H9 (cell line): ENCODE measurements at regions not wholly inside any gene's neighbourhood (a gene's known extent, or its start where the extent isn't known, plus 50 kb on each side); places are given as distances from the start of the nearest gene placed in this dataset.

Experiments used
- DNase-seq: peaks from one replicate; pipeline ENCODE4 v3.0.0-alpha.2; 2017
- H2AFZ ChIP-seq: one replicate; pipeline ENCODE4 v1.6.1; 2013; ENCODE audit warnings: mild to moderate bottlenecking, low read length, control low read depth, moderate library complexity
- H2AK5ac ChIP-seq: 2 replicates; pipeline ENCODE4 v1.6.1; 2013; ENCODE audit warnings: low read length, control low read depth, mixed read lengths; ENCODE audit not compliant: insufficient read length
- H2BK120ac ChIP-seq: one replicate; pipeline ENCODE4 v1.6.1; 2013; ENCODE audit warnings: low read depth, mild to moderate bottlenecking, low read length, control low read depth, inconsistent platforms; ENCODE audit not compliant: poor library complexity, severe bottlenecking
- H2BK12ac ChIP-seq: 2 replicates; pipeline ENCODE4 v1.6.1; 2013; ENCODE audit warnings: low read length, control low read depth, mixed read lengths, low read depth; ENCODE audit not compliant: insufficient read length
- H2BK15ac ChIP-seq: 2 replicates; pipeline ENCODE4 v1.6.1; 2013; ENCODE audit warnings: low read depth, low read length, control low read depth
- H2BK20ac ChIP-seq: one replicate; pipeline ENCODE4 v1.6.1; 2013; ENCODE audit warnings: low read depth, mild to moderate bottlenecking, low read length, control low read depth, inconsistent platforms; ENCODE audit not compliant: poor library complexity, severe bottlenecking
- H2BK5ac ChIP-seq: 2 replicates; pipeline ENCODE4 v1.6.1; 2013; ENCODE audit warnings: low read length, control low read depth, mixed read lengths; ENCODE audit not compliant: insufficient read length
- H3K14ac ChIP-seq: 2 replicates; pipeline ENCODE4 v1.6.1; 2013; ENCODE audit warnings: low read length, control low read depth; ENCODE audit not compliant: insufficient read depth
- H3K18ac ChIP-seq: 2 replicates; pipeline ENCODE4 v1.6.1; 2013; ENCODE audit warnings: low read depth, mild to moderate bottlenecking, mixed read lengths, low read length, control low read depth; ENCODE audit not compliant: insufficient read length
- H3K23ac ChIP-seq: 2 replicates; pipeline ENCODE4 v1.6.1; 2013; ENCODE audit warnings: low read length, control low read depth, mixed read lengths, low read depth; ENCODE audit not compliant: insufficient read length
- H3K23me2 ChIP-seq: 2 replicates; pipeline ENCODE4 v1.6.1; 2013; ENCODE audit warnings: low read depth, mild to moderate bottlenecking, mixed read lengths, low read length, control low read depth; ENCODE audit not compliant: insufficient read length, poor library complexity, severe bottlenecking
- H3K27ac ChIP-seq: 2 replicates; pipeline ENCODE4 v1.5.1; 2013; ENCODE audit warnings: low read length, control low read depth, mixed read lengths, low read depth; ENCODE audit not compliant: insufficient read length
- H3K27me3 ChIP-seq: 2 replicates; pipeline ENCODE4 v1.6.1; 2013; ENCODE audit warnings: low read length, control low read depth, inconsistent platforms; ENCODE audit not compliant: insufficient read depth
- H3K4ac ChIP-seq: 2 replicates; pipeline ENCODE4 v1.6.1; 2013; ENCODE audit warnings: low read depth, mild to moderate bottlenecking, control low read depth, inconsistent platforms, low read length, moderate library complexity
- H3K4me1 ChIP-seq: 2 replicates; pipeline ENCODE4 v1.6.1; 2013; ENCODE audit warnings: low read length, control low read depth, inconsistent platforms; ENCODE audit not compliant: insufficient read depth
- H3K4me2 ChIP-seq: 2 replicates; pipeline ENCODE4 v1.6.1; 2013; ENCODE audit warnings: low read length, control low read depth, mixed read lengths; ENCODE audit not compliant: insufficient read length, insufficient read depth
- H3K56ac ChIP-seq: 2 replicates; pipeline ENCODE4 v1.6.1; 2013; ENCODE audit warnings: low read depth, mild to moderate bottlenecking, mixed read lengths, low read length, control low read depth; ENCODE audit not compliant: insufficient read length
- H3K79me1 ChIP-seq: 2 replicates; pipeline ENCODE4 v1.6.1; 2013; ENCODE audit warnings: low read depth, mild to moderate bottlenecking, moderate library complexity, low read length, control low read depth, inconsistent platforms; ENCODE audit not compliant: insufficient read depth, poor library complexity, severe bottlenecking
- H3K79me2 ChIP-seq: 2 replicates; pipeline ENCODE4 v1.6.1; 2013; ENCODE audit warnings: low read length, control low read depth, inconsistent platforms; ENCODE audit not compliant: insufficient read depth
- H3K9ac ChIP-seq: 2 replicates; pipeline ENCODE4 v1.6.1; 2013; ENCODE audit warnings: low read length, control low read depth, mixed read lengths; ENCODE audit not compliant: insufficient read length; ENCODE audit errors: extremely low read depth
- H3K9me3 ChIP-seq: one replicate; pipeline ENCODE4 v1.6.1; 2013; ENCODE audit warnings: low read depth, low read length, inconsistent platforms; ENCODE audit not compliant: control insufficient read depth
- H3T11ph ChIP-seq: one replicate; pipeline ENCODE4 v1.6.1; 2013; ENCODE audit warnings: mild to moderate bottlenecking, low read length, control low read depth, inconsistent platforms
- H4K20me1 ChIP-seq: one replicate; pipeline ENCODE4 v1.6.1; 2013; ENCODE audit not compliant: control insufficient read depth, insufficient read length, insufficient read depth
- H4K5ac ChIP-seq: 2 replicates; pipeline ENCODE4 v1.6.1; 2013; ENCODE audit warnings: low read depth, mild to moderate bottlenecking, mixed read lengths, low read length, control low read depth; ENCODE audit not compliant: insufficient read length
- H4K8ac ChIP-seq: replicated peaks from 2 replicates; pipeline ENCODE4 v1.6.1; 2013; ENCODE audit warnings: low read length, control low read depth, mixed read lengths, low read depth; ENCODE audit not compliant: insufficient read length
- H4K91ac ChIP-seq: 2 replicates; pipeline ENCODE4 v1.6.1; 2013; ENCODE audit warnings: low read depth, mild to moderate bottlenecking, moderate library complexity, mixed read lengths, low read length, control low read depth; ENCODE audit not compliant: insufficient read length
- H3K27ac Mint-ChIP-seq, 3 experiments: 2 replicates in 2 of 3; 3 replicates in 1 of 3; pipeline ENCODE4 v1.8.0; 2020 to 2021; ENCODE audit warnings: mixed read lengths in 3 of 3, mild to moderate bottlenecking in 1 of 3, moderate library complexity in 1 of 3
- H3K27me3 Mint-ChIP-seq: 2 replicates; pipeline ENCODE4 v1.8.0; 2021; ENCODE audit warnings: low read depth, mild to moderate bottlenecking, moderate library complexity, mixed read lengths
- H3K36me3 Mint-ChIP-seq, 3 experiments: 2 replicates in 2 of 3; 3 replicates in 1 of 3; pipeline ENCODE4 v1.8.0; 2020 to 2021; ENCODE audit warnings: low read depth in 3 of 3, mixed read lengths in 3 of 3; ENCODE audit not compliant: insufficient read depth in 1 of 3
- H3K4me1 Mint-ChIP-seq, 2 experiments: 2 replicates each; pipeline ENCODE4 v1.8.0; 2020; ENCODE audit warnings: mixed read lengths in 2 of 2
- H3K4me3 Mint-ChIP-seq, 2 experiments: 2 replicates in 1 of 2; 3 replicates in 1 of 2; pipeline ENCODE4 v1.8.0; 2020 to 2021; ENCODE audit warnings: mild to moderate bottlenecking in 2 of 2, mixed read lengths in 2 of 2, moderate library complexity in 1 of 2
- H3K9me3 Mint-ChIP-seq, 2 experiments: 2 replicates in 1 of 2; 3 replicates in 1 of 2; pipeline ENCODE4 v1.8.0; 2020; ENCODE audit warnings: mild to moderate bottlenecking in 2 of 2, mixed read lengths in 2 of 2, moderate library complexity in 1 of 2
- WGBS: extraction: QIAGEN DNeasy Blood & Tissue Kit; methylation state at CpG from one replicate; pipeline ENCODE4 v1.1.7; 2013; ENCODE audit warnings: missing lambda C conversion rate, low lambda C conversion rate, mixed read lengths; ENCODE audit not compliant: insufficient read length; ENCODE audit errors: extremely low coverage; 5-methylcytosine and 5-hydroxymethylcytosine counted together
- TF ChIP-seq, protein P1 (sequence below): fragments of 200-600 bp; sonication (generic); conservative IDR thresholded peaks from 3 replicates; pipeline ENCODE4 v1.8.0; 2021; ENCODE audit warnings: antibody characterized with exemption, mild to moderate bottlenecking

DNA sequence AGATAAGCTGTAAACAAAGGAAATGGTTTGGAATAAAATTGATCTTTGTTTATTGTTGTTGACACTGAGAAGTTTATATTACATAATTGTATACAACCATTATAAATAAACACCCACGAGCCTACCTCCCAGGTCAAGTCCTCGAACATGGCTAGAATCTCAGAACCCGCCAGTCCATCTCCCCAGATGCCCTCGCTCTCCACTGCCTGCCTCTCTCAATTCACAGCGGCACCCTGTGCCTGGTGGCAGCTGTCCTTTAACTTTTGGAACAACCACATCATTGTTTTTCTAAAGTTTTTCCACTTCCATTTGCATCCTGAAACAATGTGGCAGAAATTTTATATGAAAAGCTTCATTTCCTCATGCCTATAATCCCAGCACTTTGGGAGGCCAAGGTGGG is 52.2 kb upstream of the OTOS start:
- H3K9me3 ChIP-seq = peaks cover 9% of the 10 kb centered on the region
- H3K4me2 ChIP-seq = no peak overlapping the region
- no peak overlapping the region for H3K9ac ChIP-seq
- no peak overlapping the region for H4K91ac ChIP-seq
- no peak overlapping the region for H2AK5ac ChIP-seq
- no peak overlapping the region for H4K5ac ChIP-seq
- peaks cover 15 to 23% of the 10 kb centered on the region in 2 experiments for H3K9me3 Mint-ChIP-seq
- no peak overlapping the region for H4K8ac ChIP-seq
- no peaks in the 10 kb centered on the region for H4K20me1 ChIP-seq
- H3K4ac ChIP-seq = no peak overlapping the region
- no peak overlapping the region for H3K27ac ChIP-seq
- no peak overlapping the region for H2BK120ac ChIP-seq
- no peaks in the 10 kb centered on the region; the same call in 1 of the 2 replicates for H3K4me1 ChIP-seq
- H3K4me3 Mint-ChIP-seq = no peak overlapping the region
- no peaks in the 10 kb centered on the region for H3K27me3 ChIP-seq
- H3K23me2 ChIP-seq = no peaks in the 10 kb centered on the region
- H3K4me1 Mint-ChIP-seq = peaks cover 10 to 11% of the 10 kb centered on the region in 2 experiments
- no peak overlapping the region for H2BK5ac ChIP-seq
- H2BK12ac ChIP-seq = no peak overlapping the region
- no peak overlapping the region for H2BK20ac ChIP-seq
- no peak overlapping the region for H3K27ac Mint-ChIP-seq
- DNase-seq = no peak
- H2BK15ac ChIP-seq = no peak overlapping the region
- no peaks in the 10 kb centered on the region for H3K79me2 ChIP-seq
- no peak overlapping the region for H3K56ac ChIP-seq
- peaks cover 16% of the 10 kb centered on the region for H3K27me3 Mint-ChIP-seq
- H3K23ac ChIP-seq = no peak overlapping the region
- no peak overlapping the region for H2AFZ ChIP-seq
- no peak overlapping the region for H3K18ac ChIP-seq
- WGBS = no CpG with 5 or more reads among the region's 5 CpGs
- H3T11ph ChIP-seq = no peak overlapping the region
- H3K14ac ChIP-seq = no peak overlapping the region
- TF ChIP-seq, protein P1, sequence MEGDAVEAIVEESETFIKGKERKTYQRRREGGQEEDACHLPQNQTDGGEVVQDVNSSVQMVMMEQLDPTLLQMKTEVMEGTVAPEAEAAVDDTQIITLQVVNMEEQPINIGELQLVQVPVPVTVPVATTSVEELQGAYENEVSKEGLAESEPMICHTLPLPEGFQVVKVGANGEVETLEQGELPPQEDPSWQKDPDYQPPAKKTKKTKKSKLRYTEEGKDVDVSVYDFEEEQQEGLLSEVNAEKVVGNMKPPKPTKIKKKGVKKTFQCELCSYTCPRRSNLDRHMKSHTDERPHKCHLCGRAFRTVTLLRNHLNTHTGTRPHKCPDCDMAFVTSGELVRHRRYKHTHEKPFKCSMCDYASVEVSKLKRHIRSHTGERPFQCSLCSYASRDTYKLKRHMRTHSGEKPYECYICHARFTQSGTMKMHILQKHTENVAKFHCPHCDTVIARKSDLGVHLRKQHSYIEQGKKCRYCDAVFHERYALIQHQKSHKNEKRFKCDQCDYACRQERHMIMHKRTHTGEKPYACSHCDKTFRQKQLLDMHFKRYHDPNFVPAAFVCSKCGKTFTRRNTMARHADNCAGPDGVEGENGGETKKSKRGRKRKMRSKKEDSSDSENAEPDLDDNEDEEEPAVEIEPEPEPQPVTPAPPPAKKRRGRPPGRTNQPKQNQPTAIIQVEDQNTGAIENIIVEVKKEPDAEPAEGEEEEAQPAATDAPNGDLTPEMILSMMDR = no peak
- H3K79me1 ChIP-seq = no peaks in the 10 kb centered on the region
- peaks cover 0 to 8% (median 2%) of the 10 kb centered on the region in 3 experiments; a peak in 4 of 7 replicates for H3K36me3 Mint-ChIP-seq
